ENCODE measurements at regions not wholly inside any gene's neighbourhood (a gene's known extent, or its start where the extent isn't known, plus 50 kb on each side); places are given as distances from the start of the nearest gene placed in this dataset.
"Not testable (repeated sequence)": the region's sequence is repeated elsewhere in the genome, so short reads cannot be mapped to it uniquely, and the experiment has no call there.

- no peak for DNase-seq (ENCODE audit: low read depth)
Observed at GRCh38 chr4:164197556-164197955, 556.4 kb upstream of the SMIM31 start.

DNA sequence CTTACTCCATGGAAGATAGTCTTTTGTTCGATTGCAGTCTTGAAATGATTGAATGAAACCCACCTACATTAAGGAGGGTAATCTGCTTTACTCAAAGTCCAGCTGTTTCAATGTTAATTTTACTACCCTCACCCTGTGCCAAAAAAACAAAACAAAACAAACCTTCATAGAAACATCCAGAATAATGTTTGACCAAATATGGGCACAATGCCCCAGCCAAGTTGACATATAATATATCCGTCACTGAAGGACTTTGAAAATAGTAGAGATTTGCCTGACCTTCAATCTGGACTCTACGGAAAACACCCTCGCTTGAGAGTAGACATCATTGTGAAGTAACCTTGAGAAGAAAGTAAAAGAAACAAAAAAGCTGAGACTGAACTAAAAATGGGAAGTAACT, 550.5 kb upstream of the SMIM31 start:
- no peak for DNase-seq (ENCODE audit: low read depth)

GRCh38 chr4:164204434-164204833, 549.5 kb upstream of the SMIM31 start:
- DNase-seq (ENCODE audit: low read depth) = peak; percentile 88

- no peak for DNase-seq (ENCODE audit: low read depth)
Observed at GRCh38 chr4:164207460-164207859, 546.5 kb upstream of the SMIM31 start.

GRCh38 chr4:164210377-164210776, 543.6 kb upstream of the SMIM31 start:
- no peak for DNase-seq (ENCODE audit: low read depth)

GRCh38 chr4:164212134-164212533, 541.8 kb upstream of the SMIM31 start:
- DNase-seq (ENCODE audit: low read depth) = no peak

- no peak for DNase-seq (ENCODE audit: low read depth)
Observed at GRCh38 chr4:164212714-164213113, 541.2 kb upstream of the SMIM31 start.

DNA sequence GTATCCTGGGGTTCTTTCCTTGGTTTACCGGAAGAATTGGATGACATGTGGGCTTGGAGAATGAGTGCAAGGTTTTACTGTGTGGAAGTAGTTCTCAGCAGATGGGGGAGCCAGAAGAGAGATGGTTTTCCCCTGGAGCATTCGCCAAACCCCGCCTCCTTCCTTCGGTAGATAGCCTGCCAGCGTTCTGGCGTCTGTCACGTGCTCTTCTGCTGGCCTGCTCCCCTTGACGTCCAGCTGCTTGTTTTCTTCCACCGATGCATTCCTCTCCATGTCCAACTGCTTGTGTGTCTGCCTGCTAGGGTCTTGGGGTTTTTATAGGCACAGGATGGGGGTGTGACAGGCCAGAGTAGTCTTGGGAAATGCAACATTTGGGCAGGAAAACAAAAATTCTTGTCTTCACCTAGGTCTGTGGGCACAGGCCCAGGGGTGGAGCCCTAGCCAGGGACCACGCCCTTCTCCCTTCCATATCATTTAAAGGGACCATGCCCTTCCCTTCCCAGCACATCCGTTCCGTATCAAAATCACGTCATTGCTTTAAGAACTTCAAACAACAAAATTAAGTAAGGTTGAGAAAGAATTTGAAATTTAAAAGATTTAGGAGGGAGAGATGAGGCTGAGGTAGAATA, 538.7 kb upstream of the SMIM31 start:
- DNase-seq (ENCODE audit: low read depth) = no peak

DNA sequence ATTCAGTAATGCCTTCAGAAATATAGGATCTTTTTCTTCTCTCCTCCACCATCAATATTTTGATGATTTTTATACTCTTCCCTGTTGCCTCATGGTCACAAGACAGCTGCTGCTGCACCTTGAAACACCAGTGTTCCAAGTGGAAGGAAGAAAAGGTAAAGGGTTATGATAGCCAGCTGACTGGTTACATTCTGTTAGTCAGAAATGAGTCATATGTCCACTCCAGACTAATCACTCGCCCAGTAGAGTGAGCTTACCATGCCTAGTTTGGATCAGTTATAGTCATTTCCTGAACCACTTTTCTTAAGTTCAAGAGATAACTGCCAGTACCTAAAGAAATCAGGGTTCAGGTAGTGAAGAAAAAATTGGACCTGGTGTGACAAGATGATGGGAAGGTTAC, 532.3 kb upstream of the SMIM31 start:
- peak; percentile 76 for DNase-seq (ENCODE audit: low read depth)

- no peak for DNase-seq (ENCODE audit: low read depth)
Observed at GRCh38 chr4:164224871-164225270, 529.1 kb upstream of the SMIM31 start.

DNA sequence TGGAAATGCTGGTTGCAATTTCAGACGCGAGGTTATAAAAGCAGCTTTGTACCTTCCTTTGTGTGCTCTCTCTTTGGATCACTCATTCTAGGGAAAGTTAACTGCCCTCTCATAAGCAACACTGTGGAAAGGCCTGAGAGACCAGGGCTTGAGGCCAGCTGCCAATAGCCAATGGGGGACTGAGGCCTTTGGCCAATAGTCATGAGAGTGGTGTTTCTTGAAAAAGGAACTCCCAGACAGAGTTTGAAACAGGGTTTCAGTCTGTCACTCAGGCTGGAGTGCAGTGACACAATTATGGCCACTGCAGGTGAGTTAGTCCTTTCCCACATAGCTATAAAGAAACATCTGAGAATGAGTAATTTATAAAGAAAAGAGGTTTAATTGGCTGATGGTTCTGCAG, 524.7 kb upstream of the SMIM31 start:
- DNase-seq (ENCODE audit: low read depth) = no peak

DNA sequence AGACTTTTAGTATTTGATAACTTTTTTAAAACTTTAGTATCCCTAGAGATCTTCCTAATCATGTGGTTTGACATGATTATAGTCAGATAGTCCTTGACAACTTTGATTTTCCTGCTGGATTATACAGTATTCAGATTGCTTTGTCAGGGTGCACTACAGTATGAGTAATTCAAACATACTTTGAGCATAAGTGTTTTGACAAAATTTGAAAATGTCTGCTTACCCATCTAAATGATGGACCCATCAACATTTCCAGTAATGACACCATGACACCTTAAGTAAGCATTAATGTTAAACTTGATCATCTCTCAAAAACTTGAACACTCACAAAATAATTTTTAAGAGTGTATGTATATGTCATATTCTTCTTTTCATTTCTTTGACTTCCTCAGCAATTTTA, 514.5 kb upstream of the SMIM31 start:
- no peak for DNase-seq (ENCODE audit: low read depth)

DNA sequence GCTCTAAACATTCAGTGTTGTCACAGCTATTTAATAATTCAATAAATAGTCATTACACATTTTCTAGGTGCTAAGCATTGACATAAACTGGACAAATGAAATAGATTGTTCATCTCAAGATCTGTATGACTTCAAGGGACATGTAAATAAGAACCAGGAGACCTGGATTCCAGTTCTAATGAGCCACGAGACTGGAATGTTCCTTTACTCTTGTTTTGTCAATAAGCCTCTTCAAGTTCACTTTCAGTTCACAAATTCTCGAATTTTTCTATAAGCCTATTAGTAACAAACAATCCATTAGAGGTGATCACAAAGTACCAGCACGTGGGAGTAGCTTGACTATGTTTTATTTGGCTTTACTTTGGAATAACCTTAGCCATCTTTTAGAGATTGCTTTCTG, 514.0 kb upstream of the SMIM31 start:
- DNase-seq (ENCODE audit: low read depth) = no peak

DNA sequence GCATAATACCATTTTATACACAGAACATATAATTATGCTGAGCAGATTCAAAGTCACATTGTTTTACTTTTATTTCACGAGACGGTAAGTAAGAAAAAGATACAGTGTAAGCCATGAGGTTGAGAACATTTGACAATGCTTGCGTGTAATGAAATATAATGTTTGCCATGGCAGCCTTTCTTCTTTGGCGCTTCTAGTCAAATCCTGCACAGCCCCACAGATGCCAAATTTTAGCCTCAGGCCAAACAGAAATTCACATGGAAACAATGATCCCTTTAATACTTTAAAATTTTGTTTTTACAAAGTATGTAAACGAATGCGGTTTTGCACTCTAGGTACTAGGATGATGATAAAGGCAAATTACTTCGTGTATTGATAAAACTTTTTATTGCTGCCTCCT, 502.7 kb upstream of the SMIM31 start:
- no peak for DNase-seq (ENCODE audit: low read depth)

DNA sequence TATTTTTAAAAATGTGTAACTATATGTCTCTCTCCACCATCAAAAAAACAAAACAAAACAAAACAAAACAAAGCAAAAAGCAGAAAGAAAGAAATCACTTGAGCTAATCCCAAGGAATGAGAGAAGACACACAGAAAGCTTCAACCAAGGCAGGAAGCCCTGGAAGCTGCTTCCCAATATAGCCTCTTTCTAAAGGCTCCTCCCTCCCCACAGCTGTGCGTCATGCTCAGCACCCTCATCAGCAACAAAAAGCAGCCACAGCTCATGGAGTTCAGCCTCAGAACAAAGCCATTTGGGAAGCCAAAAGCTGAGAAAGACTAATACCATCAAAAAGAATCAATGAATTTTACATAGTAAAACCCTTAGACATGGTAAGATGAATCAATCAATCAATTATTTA, 501.6 kb upstream of the SMIM31 start:
- peak; percentile 35 for DNase-seq (ENCODE audit: low read depth)

DNA sequence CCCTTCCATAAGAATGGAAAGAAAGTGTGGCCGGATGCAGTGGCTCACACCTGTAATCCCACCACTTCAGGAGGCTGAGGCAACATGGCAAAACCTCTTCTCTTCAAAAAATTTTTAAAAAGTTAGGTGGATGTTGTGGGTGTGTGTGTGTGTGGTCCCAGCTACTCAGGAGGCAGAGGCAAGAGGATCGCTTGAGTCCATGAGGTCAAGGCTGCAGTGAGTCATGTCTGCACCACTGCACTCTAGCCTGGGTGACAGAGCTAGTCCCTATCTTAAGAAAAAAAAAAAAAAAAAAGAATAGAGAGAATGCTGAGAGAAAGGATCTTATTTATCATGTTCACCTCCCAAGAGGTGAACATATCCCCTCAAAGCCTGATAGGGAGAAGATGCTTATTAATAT, 492.1 kb upstream of the SMIM31 start:
- DNase-seq (ENCODE audit: low read depth) = peak; percentile 43

DNA sequence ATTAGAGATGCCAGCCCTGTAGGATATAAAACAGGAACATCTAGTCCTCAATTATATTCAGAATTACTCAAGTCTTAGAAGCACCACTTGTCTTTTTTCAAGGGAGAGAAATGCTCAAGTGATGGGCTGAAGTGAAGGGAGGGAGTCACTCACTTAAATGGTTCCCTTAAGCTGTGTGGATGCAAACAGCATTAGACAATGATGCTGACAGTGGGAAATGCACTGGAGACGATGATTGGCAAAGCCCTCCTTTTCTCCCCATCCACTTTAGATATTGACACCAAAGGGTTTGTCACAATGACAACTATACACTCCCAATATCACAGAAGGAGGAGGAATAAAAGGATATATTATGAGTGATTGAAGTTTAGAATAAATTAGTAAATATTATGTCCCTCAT, 491.4 kb upstream of the SMIM31 start:
- not testable (repeated sequence) for DNase-seq (ENCODE audit: low read depth)

DNA sequence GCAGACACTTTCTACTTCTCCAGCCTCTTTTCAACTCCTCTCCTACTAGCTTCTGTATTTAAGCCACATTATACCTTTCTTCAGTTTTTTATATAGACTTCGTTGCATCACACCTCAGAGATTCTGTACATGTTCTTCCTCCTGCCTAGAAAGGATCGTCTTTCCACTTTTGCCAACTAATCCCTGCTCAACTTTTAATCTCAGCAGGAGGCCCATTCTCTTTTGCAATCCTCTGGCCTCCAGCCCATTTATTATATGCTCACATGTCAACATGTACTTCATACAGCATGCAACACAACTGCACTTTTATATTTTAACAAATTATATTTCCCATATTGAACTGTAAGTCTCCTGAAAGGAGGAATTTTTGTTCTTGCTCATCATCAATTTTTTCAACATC, 476.5 kb upstream of the SMIM31 start:
- DNase-seq (ENCODE audit: low read depth) = peak; percentile 14

DNA sequence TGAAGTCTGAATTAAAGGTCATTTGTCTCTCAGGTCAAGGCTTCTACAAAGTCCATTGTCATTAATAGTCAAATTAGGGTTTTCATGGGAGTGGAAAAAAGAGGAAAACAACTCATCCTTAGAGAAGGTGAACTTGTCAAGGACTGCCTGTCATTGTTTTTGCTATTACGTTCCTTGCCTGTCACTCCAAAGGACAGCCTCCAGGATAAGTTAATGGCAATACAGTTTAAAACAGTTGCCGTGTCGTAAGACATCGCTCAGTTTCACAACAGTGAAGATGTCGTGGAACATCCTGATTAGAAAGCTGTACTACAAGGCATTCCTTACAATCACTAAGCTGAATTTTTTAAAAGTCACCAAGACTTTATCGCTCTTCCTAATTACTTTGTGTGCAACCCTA, 466.8 kb upstream of the SMIM31 start:
- no peak for DNase-seq (ENCODE audit: low read depth)

DNA sequence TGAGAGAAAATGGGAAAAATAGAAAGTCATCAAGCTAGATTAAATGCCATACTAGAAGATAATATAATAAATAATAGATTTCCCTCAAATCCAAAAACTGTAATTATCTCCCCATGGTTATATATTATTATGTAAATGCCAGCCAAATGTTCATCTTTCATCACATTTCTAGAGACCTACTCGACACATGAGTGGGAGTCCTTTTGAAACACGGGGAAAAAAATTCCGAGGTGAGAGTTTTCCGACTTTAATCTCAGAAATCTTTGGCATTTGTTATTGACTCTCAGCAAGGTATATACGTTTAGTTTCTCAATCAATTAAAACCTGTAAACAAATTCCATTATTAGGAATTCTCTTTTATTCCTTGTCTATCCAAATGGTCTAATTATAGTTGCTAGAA, 465.4 kb upstream of the SMIM31 start:
- DNase-seq (ENCODE audit: low read depth) = no peak

- no peak for DNase-seq (ENCODE audit: low read depth)
Observed at GRCh38 chr4:164293203-164293602, 460.7 kb upstream of the SMIM31 start.

DNA sequence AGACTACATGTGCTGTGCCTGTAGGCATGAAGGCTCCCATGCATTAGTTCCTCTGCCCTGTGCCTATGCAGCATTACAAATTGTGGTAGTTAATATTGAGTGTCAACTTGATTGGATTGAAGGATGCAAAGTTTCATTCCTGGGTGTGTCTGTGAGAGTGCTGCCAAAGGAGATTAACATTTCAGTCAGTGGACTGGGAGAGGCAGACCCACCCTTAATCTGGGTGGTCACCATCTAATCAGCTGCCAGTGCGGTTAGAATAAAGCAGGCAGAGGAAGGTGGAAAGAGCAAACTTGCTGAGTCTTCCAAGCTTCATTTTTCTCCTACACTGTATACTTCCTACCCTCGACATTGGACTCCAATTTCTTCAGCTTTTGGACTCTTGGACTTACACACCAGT, 460.2 kb upstream of the SMIM31 start:
- no peak for DNase-seq (ENCODE audit: low read depth)

DNA sequence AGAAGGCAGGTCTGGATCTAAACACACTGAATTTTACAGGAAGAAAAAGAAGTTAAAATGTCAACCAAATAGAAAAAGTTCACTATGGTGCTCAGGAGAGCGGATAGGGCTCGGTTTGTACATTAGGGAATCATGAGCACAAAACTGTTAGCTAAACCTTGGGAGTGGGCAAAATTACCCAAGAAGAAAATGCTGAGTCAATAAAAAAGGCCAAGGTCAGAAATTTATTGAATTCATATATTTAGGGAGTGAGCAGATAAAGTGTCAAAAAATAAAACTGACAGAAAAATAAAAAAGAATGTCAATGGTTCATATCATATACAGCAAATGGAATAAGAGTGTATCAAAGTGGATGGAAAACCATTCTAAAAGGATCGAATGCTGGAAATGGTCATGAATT, 452.5 kb upstream of the SMIM31 start:
- DNase-seq (ENCODE audit: low read depth) = no peak

GRCh38 chr4:164304101-164304639, 449.8 kb upstream of the SMIM31 start:
- no peak for DNase-seq (ENCODE audit: low read depth)
